Upper lobe of right lung (tissue), 1 donor: ENCODE measurements at regions not wholly inside any gene's neighbourhood (a gene's known extent, or its start where the extent isn't known, plus 50 kb on each side); places are given as distances from the start of the nearest gene placed in this dataset.

Experiments used
- ATAC-seq: fragments of 200-7000 bp; cut with Tn5 transposase; one replicate; pipeline ENCODE4 v1.9.1; 2020; ENCODE audit warnings: mild to moderate bottlenecking, moderate library complexity
- DNase-seq: peaks from one replicate; pipeline ENCODE4 v3.0.0-alpha.2; 2020
- H3K27ac ChIP-seq: fragments of 200-600 bp; one replicate; pipeline ENCODE4 v1.8.0; 2022
- H3K27me3 ChIP-seq: fragments of 200-600 bp; one replicate; pipeline ENCODE4 v1.8.0; 2022; ENCODE audit warnings: mild to moderate bottlenecking
- H3K36me3 ChIP-seq: fragments of 200-600 bp; one replicate; pipeline ENCODE4 v1.8.0; 2022
- H3K4me1 ChIP-seq: fragments of 200-600 bp; one replicate; pipeline ENCODE4 v1.8.0; 2022
- H3K4me3 ChIP-seq: fragments of 200-600 bp; one replicate; pipeline ENCODE4 v1.8.0; 2022; ENCODE audit warnings: mild to moderate bottlenecking
- H3K9me3 ChIP-seq: fragments of 200-600 bp; one replicate; pipeline ENCODE4 v1.8.0; 2022
- intact Hi-C: fragments of 100-400 bp; cut with DNase I; formaldehyde crosslinking; loops from one replicate; pipeline ENCODE4 v1.11.0; 2022
- TF ChIP-seq, protein P1 (sequence below): fragments of 200-600 bp; IDR thresholded peaks from one replicate; pipeline ENCODE4 v1.8.0; 2022; ENCODE audit warnings: antibody characterized with exemption
- donor health status: DM: no; HTN: yes; CAD: no; lungs with severe emphysema.

DNA sequence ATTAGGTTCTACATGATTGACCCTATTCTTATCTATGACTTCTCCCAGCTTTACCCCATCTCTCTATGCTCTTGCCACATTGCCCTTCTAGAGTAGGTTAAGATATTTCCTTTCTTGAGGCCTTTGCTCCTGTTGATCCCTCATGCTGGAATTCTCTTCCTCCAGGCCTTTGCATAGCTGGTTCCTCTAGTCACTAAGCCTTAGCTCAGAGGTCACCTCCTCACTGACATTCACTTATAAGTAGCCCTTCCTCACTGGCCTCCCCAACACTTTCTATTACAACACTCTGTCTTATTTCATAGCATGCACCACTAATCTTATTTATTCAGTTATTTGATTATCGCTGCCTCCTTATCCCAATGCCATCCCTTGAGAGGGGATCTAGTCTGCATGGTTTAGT is 228.4 kb upstream of the COL8A1 start:
- Histone ChIP-seq H3K36me3 (no peaks in the 10 kb centered on the region), H3K4me3 (no peak overlapping the region), H3K27ac (no peak overlapping the region), H3K4me1 (no peaks in the 10 kb centered on the region), H3K27me3 (no peaks in the 10 kb centered on the region), H3K9me3 (no peaks in the 10 kb centered on the region)
- TF ChIP-seq, protein P1, sequence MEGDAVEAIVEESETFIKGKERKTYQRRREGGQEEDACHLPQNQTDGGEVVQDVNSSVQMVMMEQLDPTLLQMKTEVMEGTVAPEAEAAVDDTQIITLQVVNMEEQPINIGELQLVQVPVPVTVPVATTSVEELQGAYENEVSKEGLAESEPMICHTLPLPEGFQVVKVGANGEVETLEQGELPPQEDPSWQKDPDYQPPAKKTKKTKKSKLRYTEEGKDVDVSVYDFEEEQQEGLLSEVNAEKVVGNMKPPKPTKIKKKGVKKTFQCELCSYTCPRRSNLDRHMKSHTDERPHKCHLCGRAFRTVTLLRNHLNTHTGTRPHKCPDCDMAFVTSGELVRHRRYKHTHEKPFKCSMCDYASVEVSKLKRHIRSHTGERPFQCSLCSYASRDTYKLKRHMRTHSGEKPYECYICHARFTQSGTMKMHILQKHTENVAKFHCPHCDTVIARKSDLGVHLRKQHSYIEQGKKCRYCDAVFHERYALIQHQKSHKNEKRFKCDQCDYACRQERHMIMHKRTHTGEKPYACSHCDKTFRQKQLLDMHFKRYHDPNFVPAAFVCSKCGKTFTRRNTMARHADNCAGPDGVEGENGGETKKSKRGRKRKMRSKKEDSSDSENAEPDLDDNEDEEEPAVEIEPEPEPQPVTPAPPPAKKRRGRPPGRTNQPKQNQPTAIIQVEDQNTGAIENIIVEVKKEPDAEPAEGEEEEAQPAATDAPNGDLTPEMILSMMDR: no peak
- intact Hi-C loops: no loop called here
- ATAC-seq (no peak), DNase-seq (no peak)

DNA sequence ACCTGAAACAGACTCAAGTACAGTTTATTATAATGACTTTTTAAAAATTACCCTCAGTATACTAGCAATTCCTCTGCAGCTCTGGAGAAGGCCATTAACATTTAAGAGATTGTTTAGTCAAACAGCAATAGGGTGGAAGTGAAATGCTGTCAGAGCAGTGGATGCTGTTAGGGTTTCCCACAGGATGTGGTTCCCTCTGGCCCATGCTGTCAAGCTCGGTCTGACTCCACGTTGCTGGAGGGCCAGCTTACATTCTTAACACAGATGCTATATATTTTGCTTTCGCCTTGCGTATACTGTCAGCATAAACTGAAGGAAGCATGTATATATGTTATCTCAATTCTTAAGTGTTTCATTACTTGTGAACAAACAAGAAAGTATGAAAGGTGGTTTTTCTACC is 231.1 kb upstream of the COL8A1 start:
- no peak overlapping the region for H3K4me3 ChIP-seq

DNA sequence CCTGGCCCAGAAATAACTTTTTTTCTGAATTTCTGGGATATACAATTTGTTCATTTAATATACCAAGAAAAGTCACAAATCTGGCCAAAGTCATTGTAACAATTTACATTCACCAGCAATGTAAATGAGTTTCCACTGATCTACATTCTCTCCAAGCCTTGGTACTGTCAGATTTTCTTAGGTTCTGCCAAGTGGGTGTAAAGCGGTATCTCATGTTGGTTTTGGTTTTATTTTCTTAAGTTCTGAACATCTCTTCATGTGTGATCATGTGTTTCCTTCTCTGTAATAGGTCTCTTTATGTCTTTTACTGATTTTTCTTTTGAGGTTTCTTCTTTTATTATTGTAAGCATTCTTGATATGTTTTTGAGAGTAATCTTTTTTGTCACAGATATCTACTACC is 235.6 kb upstream of the COL8A1 start:
- Histone ChIP-seq H3K27ac (no peak overlapping the region), H3K4me3 (no peak overlapping the region), H3K36me3 (no peaks in the 10 kb centered on the region), H3K27me3 (no peaks in the 10 kb centered on the region), H3K4me1 (no peaks in the 10 kb centered on the region), H3K9me3 (no peaks in the 10 kb centered on the region)
- TF ChIP-seq, protein P1: no peak
- no peak for DNase-seq
- intact Hi-C loops: no loop called here
- ATAC-seq: no peak

More for the DNA sequence above, 231.1 kb upstream of the COL8A1 start:
- ATAC-seq (no peak), DNase-seq (no peak)
- Histone ChIP-seq H3K4me1 (no peaks in the 10 kb centered on the region), H3K36me3 (no peaks in the 10 kb centered on the region), H3K27me3 (no peaks in the 10 kb centered on the region), H3K27ac (no peak overlapping the region), H3K9me3 (no peaks in the 10 kb centered on the region)
- intact Hi-C loops: no loop called here
- TF ChIP-seq, protein P1: no peak

DNA sequence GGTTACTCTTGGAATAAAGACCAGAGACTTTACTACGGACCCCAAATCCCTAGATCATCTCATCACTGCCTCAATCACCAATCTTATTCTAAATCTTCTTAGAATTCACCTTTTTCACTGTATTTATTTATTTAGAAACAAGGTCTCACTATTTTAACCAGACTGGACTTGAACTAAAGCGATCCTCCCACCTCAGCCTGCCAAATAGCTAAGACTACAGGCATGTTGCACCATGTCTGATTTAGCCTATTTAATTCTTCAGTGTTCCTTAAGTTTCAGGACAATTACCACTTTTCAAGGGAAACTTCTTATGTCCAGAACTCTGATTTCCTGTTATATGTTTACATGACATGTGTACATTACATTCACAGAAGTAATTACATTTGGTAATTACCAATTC is 238.0 kb upstream of the COL8A1 start:
- H3K9me3 ChIP-seq: no peaks in the 10 kb centered on the region
- intact Hi-C loops: no loop called here
- no peaks in the 10 kb centered on the region for H3K27me3 ChIP-seq
- H3K36me3 ChIP-seq: no peaks in the 10 kb centered on the region
- TF ChIP-seq, protein P1: no peak
- ATAC-seq: no peak
- no peak overlapping the region for H3K27ac ChIP-seq
- no peaks in the 10 kb centered on the region for H3K4me1 ChIP-seq
- DNase-seq: no peak
- no peak overlapping the region for H3K4me3 ChIP-seq

DNA sequence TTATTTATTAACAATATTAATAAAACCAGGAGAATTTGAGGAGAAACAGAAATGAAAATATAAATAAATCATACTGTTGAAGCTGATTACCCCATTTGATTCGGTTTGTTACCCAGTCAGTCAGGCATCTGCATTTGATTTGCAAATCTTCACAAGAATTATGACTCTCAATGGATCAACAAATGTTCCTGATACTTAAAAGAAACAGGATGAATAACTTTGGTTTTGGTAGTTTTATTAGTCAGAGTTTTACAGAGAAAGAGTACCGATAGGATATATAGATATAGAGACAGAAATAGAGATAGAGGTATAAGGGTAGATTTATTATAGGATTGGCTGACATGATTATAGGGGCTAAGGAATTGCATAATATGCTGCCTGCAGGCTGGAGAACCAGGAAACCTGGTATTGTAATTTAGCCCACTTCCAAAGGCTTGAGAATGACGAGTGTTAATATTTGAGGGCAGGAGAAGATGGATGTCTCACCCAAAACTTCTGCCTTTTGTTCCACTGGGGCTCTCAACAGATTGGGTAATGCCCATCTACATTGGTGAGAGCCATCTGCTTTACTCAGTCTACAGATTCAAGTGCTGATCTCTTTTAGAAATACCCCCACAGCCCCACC is 241.6 kb upstream of the COL8A1 start:
- no peak overlapping the region for H3K27ac ChIP-seq
- DNase-seq (no peak), ATAC-seq (no peak)
- TF ChIP-seq, protein P1: no peak
- no peaks in the 10 kb centered on the region for H3K36me3 ChIP-seq
- intact Hi-C loops: no loop called here
- H3K27me3 ChIP-seq: no peaks in the 10 kb centered on the region
- H3K9me3 ChIP-seq: no peaks in the 10 kb centered on the region
- H3K4me3 ChIP-seq: no peak overlapping the region
- H3K4me1 ChIP-seq: no peaks in the 10 kb centered on the region
